T47D (cell line): ENCODE measurements at regions not wholly inside any gene's neighbourhood (a gene's known extent, or its start where the extent isn't known, plus 50 kb on each side); places are given as distances from the start of the nearest gene placed in this dataset.

Experiments used
- DNase-seq, 2 experiments: peaks; one replicate each; pipeline versions ENCODE4 v3.0.0 to v3.0.0-alpha.2; 2011 to 2012; ENCODE audit warnings: low read depth in 1 of 2, low spot score in 1 of 2
- JUND ChIP-seq: IDR thresholded peaks from 2 replicates; pipeline ENCODE4 v1.6.1; 2012; ENCODE audit warnings: low read depth
- in situ Hi-C: cut with HindIII; loops from 2 replicates; pipeline ENCODE4 v1.10.0; 2016; ENCODE audit warnings: low sequenced_read_pairs, low pct_unique_long_range_greater_than_20kb

GRCh38 chr6:163814494-163815364, 400.2 kb downstream of the QKI start:
- peak in 1 of 2 experiments; percentile 15 for DNase-seq
- in situ Hi-C loops: no loop called here

DNA sequence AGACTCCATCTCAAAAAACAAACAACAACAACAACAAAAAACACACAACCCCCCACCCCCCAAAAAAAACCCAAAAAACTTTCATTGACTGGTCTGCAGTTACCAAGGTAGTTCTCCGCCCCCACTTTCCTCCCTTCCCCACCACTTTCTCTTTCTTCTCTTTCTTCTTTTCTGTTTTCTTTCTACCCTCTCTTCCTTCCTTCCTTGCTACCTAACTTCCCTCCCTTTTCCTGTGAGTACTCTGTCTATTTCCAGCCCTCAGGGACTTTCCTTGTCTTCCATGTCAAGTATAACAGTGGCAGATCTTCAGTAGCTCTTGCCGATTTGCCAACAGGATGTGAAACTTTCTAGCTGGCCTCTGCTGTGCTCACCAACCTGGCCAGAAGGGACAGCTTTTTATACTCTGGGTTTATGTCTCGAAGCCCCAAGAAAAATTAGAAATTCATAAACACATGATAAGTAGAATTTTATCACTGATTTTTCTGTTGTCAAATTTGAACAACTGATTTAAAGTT, 399.5 kb downstream of the QKI start:
- no peak for TF ChIP-seq JUND
- DNase-seq: no peak
- in situ Hi-C loops: no loop called here

More at GRCh38 chr6:163814494-163815364, 400.2 kb downstream of the QKI start:
- TF ChIP-seq JUND: no peak

DNA sequence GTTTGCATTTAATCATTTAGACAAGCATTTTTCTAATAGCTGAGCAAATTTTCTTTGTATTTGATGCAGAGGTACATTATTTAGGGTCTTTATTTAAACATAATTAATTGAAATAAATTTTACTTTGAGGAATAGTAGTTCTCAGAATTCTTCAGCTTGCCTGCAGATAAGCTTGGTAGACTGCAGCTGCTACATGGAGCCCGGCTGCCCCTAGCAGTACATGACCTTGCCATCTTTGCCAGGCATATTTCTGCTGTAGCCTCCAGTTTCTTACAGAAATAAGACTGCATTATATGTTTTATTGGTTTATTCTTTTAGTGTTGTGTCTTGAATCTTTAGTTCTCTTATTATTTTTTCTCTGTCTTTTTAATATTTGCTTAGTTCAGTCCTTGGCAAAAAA, 396.8 kb downstream of the QKI start:
- DNase-seq: no peak
- in situ Hi-C loops: no loop called here
- TF ChIP-seq JUND: no peak

DNA sequence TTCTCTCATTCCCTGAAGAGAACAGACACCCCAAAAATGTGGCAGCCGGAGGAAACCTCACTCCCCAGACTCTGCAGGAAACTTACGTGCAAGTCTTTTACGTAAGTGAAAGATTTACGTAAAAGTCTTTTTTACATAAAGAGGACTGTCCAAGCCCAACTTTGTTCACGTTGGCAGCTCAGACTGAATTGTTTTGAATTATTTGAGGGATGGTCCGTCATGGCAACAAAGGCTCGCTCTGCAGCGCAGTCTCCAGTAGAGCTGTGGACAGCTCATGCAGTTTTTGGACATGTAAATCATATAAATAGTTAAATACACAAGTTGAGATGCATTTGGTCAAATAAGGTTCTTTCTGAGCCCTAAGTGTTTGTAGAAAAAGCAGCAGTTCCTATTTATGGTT, 394.8 kb downstream of the QKI start:
- TF ChIP-seq JUND: no peak
- DNase-seq: no peak
- in situ Hi-C loops: no loop called here

DNA sequence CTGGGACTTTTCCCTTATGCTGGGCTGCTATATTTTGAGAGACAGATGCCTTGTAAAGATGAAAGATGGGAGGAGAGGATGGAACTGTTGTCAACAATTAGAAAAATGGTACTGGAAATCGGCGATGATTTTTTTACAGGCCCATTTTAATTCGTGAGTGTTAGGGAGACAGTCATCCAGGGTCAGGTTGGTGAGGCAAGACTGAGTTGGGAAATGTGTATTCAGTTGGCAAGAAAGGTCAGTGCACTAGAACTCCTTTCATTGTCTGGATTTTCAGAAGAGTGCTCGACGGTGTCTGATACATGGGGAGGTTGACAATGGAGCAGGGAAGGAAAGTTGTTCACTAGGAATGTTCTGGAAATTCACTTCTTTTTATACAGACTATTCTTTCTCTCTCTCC, 394.4 kb downstream of the QKI start:
- no peak for TF ChIP-seq JUND

GRCh38 chr6:163808231-163808630, 393.7 kb downstream of the QKI start:
- TF ChIP-seq JUND: no peak
- in situ Hi-C loops: no loop called here
- no peak for DNase-seq

More for the DNA sequence above, 394.4 kb downstream of the QKI start:
- DNase-seq: no peak
- in situ Hi-C loops: no loop called here

DNA sequence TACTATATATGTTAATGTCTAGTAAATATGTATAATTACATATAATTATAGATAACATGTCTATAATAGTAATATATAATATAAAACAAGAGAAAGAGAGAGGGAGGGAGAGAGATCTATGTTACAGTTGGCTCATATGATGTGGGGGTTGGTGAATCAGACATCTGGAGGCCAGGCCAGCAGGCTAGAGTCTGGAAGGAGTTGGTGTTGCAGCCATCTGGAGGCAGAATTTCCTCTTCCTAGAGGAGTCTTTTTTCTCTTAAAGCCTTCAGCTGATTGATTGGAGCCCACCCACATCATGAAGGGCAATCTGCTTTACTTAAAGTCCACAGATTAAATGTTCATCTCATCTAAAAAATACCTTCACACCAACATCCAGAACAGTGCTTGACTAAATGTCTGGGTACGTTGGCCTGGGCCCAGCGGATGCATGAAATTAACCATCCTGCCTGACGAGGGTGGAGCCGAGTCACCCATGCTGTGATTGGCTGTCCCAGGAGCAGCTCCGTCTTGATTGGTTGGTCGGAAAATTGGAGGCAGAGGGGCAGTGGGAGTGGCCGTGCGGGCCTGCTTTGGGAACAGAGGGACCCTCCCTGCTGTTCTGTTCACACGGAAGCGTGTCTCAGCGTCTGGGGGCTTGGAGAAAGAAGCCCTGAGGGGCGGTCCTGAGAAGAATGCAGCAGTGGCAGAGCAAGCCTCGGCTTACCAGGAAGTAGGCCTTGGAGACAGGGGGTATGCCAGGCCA, 392.4 kb downstream of the QKI start:
- DNase-seq: no peak
- TF ChIP-seq JUND: no peak
- in situ Hi-C loops: no loop called here

GRCh38 chr6:163804991-163805390, 390.5 kb downstream of the QKI start:
- no peak for TF ChIP-seq JUND
- in situ Hi-C loops: no loop called here
- no peak for DNase-seq

DNA sequence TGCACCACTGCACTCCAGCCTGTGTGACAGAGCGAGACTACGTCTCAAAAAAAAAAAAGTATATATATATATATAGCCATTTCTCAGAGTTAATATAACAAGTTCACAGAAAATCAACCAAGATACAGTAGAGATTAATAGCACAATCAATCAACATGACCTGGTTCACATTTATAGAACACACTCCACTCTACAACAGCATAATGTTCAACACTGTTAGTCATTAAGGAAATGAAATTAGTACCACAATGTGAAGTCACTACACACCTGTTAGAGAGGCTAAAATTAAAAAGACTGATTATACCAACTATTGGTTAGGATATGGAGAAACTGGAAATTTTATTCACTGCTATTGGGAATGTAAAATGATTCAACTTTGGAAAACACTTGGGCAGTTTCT, 387.7 kb downstream of the QKI start:
- DNase-seq: no peak
- no peak for TF ChIP-seq JUND
- in situ Hi-C loops: no loop called here

DNA sequence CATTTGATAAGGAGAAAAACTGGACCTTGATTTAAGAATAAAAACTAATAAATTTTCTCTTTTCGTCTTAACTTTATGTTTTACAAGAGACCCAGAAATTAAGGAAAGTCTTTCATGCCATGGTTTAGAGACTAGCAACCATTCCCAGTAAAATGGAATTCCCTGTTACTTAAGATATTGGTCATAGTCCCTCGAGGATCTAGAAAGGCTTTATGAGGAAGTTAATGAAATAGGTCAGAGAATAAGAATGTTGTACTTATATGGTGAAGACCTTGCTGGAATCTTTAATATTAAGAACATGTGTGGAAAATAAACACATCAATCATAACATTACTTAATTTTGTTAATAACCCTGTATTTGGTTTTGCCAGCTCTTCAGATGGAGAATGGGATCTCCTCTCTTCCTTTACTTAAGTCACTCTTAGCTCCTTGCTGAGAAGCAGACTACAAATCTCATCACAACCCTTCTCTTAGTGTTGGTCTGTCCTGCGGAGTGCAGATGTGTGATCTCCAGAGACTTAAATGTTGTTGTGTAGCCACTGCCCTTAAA, 382.9 kb downstream of the QKI start:
- DNase-seq: no peak
- in situ Hi-C loops: no loop called here
- no peak for TF ChIP-seq JUND

GRCh38 chr6:163793011-163793983, 378.8 kb downstream of the QKI start:
- DNase-seq: no peak
- TF ChIP-seq JUND: no peak
- in situ Hi-C loops: no loop called here
